H1 (cell line): ENCODE measurements at regions not wholly inside any gene's neighbourhood (a gene's known extent, or its start where the extent isn't known, plus 50 kb on each side); places are given as distances from the start of the nearest gene placed in this dataset.

Source experiments
- CTCF ChIA-PET: fragments of 300-600 bp; sonication (Branson Sonifier 250); formaldehyde crosslinking; loops from one replicate; lab custom pipeline; 2021; ENCODE audit not compliant: partially characterized antibody; lab: Charles Lee
- POLR2A ChIA-PET: fragments of 300-600 bp; sonication (Branson Sonifier 250); formaldehyde crosslinking; loops from one replicate; lab custom pipeline; 2021; ENCODE audit warnings: inconsistent platforms; ENCODE audit not compliant: partially characterized antibody; lab: Charles Lee
- DNase-seq, 2 experiments: peaks; one replicate each; pipeline versions ENCODE4 v3.0.0 to v3.0.0-alpha.2; 2010 to 2022; ENCODE audit warnings: low spot score in 2 of 2, low read depth in 1 of 2, mixed read lengths in 1 of 2
- FAIRE-seq: peaks from 2 replicates; lab custom pipeline; 2011; peaks lifted over from hg19 to GRCh38; lab: Jason Lieb, UNC
- H2AFZ ChIP-seq: 2 replicates; pipeline ENCODE4 v1.8.1; 2012; ENCODE audit warnings: low read length, inconsistent platforms
- H2AK5ac ChIP-seq: 2 replicates; pipeline ENCODE4 v1.6.1; 2013; ENCODE audit warnings: low read depth, low read length
- H2BK120ac ChIP-seq: replicated peaks from 2 replicates; pipeline ENCODE3; 2013; ENCODE audit warnings: low read depth, low read length, inconsistent platforms
- H2BK12ac ChIP-seq: 2 replicates; pipeline ENCODE4 v1.6.1; 2013; ENCODE audit warnings: low read depth, low read length
- H2BK15ac ChIP-seq: 2 replicates; pipeline ENCODE4 v1.6.1; 2013; ENCODE audit warnings: low read length
- H2BK20ac ChIP-seq: 2 replicates; pipeline ENCODE4 v1.6.1; 2013; ENCODE audit warnings: low read length
- H2BK5ac ChIP-seq: 2 replicates; pipeline ENCODE4 v1.6.1; 2013; ENCODE audit warnings: low read depth, low read length
- H3K14ac ChIP-seq: 2 replicates; pipeline ENCODE4 v1.6.1; 2013; ENCODE audit warnings: inconsistent platforms; ENCODE audit not compliant: insufficient read length
- H3K18ac ChIP-seq: 2 replicates; pipeline ENCODE4 v1.6.1; 2013; ENCODE audit warnings: low read length; ENCODE audit errors: extremely low read depth
- H3K23ac ChIP-seq: 2 replicates; pipeline ENCODE4 v1.6.1; 2013; ENCODE audit warnings: inconsistent platforms; ENCODE audit not compliant: insufficient read length
- H3K23me2 ChIP-seq: 2 replicates; pipeline ENCODE4 v1.6.1; 2013; ENCODE audit warnings: low read depth, low read length
- H3K27ac ChIP-seq: 2 replicates; pipeline ENCODE4 v1.6.1; 2011; ENCODE audit warnings: low read depth, low read length, inconsistent platforms
- H3K27me3 ChIP-seq, 4 experiments: replicated peaks in 1 of 4; 1 replicate in 1 of 4; 2 replicates in 3 of 4; pipeline versions ENCODE4 v1.6.1 to v1.8.1; 2011 to 2013; ENCODE audit warnings: low read length in 3 of 4, mild to moderate bottlenecking in 3 of 4, inconsistent platforms in 2 of 4, mixed read lengths in 2 of 4, moderate library complexity in 1 of 4; ENCODE audit not compliant: control insufficient read depth in 3 of 4, insufficient read depth in 3 of 4; ENCODE audit errors: extremely low read depth in 1 of 4
- H3K36me3 ChIP-seq, 4 experiments: 2 replicates each; pipeline versions ENCODE4 v1.6.1 to v1.8.1; 2011 to 2013; ENCODE audit warnings: mild to moderate bottlenecking in 4 of 4, low read length in 3 of 4, moderate library complexity in 2 of 4, control low read depth in 1 of 4, inconsistent platforms in 1 of 4; ENCODE audit not compliant: insufficient read depth in 4 of 4, control insufficient read depth in 2 of 4
- H3K4ac ChIP-seq: replicated peaks from 2 replicates; pipeline ENCODE3; 2013; ENCODE audit warnings: low read length, low read depth, mixed read lengths, inconsistent platforms; ENCODE audit not compliant: insufficient read length
- H3K4me1 ChIP-seq, 4 experiments: replicated peaks in 1 of 4; 1 replicate in 1 of 4; 2 replicates in 3 of 4; pipeline versions ENCODE4 v1.6.1 to v1.8.1; 2011 to 2013; ENCODE audit warnings: low read length in 3 of 4, inconsistent platforms in 2 of 4, mixed read lengths in 1 of 4; ENCODE audit not compliant: insufficient read depth in 4 of 4, control insufficient read depth in 3 of 4
- H3K4me2 ChIP-seq, 2 experiments: 2 replicates each; pipeline versions ENCODE4 v1.6.1 to v1.8.1; 2011 to 2013; ENCODE audit warnings: low read depth in 2 of 2, low read length in 2 of 2, control low read depth in 1 of 2, inconsistent platforms in 1 of 2, mild to moderate bottlenecking in 1 of 2; ENCODE audit not compliant: insufficient read depth in 1 of 2
- H3K4me3 ChIP-seq, 4 experiments: fragments of 200-600, 300-600 bp in 1 of 4; sonication (generic), shearing (Covaris generic), sonication (Bioruptor Twin) in 1 of 4; 2 replicates each; pipeline versions ENCODE4 v1.5.1 to v1.8.1; 2011 to 2016; ENCODE audit warnings: low read length in 4 of 4, low read depth in 3 of 4, control low read depth in 2 of 4, inconsistent platforms in 2 of 4, mild to moderate bottlenecking in 2 of 4, mixed read lengths in 1 of 4, moderate library complexity in 1 of 4; ENCODE audit not compliant: insufficient read depth in 2 of 4; ENCODE audit errors: extremely low read depth in 1 of 4
- H3K56ac ChIP-seq: replicated peaks from 2 replicates; pipeline ENCODE3; 2013; ENCODE audit warnings: low read depth, mild to moderate bottlenecking, mixed read lengths, low read length, inconsistent platforms; ENCODE audit not compliant: insufficient read length
- H3K79me1 ChIP-seq: 2 replicates; pipeline ENCODE4 v1.6.1; 2013; ENCODE audit warnings: low read depth, low read length, control low read depth
- H3K79me2 ChIP-seq, 2 experiments: 2 replicates each; pipeline versions ENCODE4 v1.6.1 to v1.8.1; 2012 to 2013; ENCODE audit warnings: low read length in 2 of 2, mild to moderate bottlenecking in 2 of 2, inconsistent platforms in 1 of 2; ENCODE audit not compliant: insufficient read depth in 2 of 2, control insufficient read depth in 1 of 2
- H3K9ac ChIP-seq, 4 experiments: replicated peaks in 1 of 4; 1 replicate in 1 of 4; 2 replicates in 3 of 4; pipeline versions ENCODE4 v1.6.1 to v1.8.1; 2011 to 2013; ENCODE audit warnings: low read depth in 3 of 4, low read length in 3 of 4, control low read depth in 2 of 4, mild to moderate bottlenecking in 2 of 4, moderate library complexity in 2 of 4, inconsistent platforms in 1 of 4; ENCODE audit errors: extremely low read depth in 1 of 4
- H3K9me3 ChIP-seq, 2 experiments: 2 replicates each; pipeline versions ENCODE4 v1.6.1 to v1.8.1; 2012 to 2013; ENCODE audit warnings: mild to moderate bottlenecking in 2 of 2, moderate library complexity in 2 of 2, control low read depth in 1 of 2, inconsistent platforms in 1 of 2, low read depth in 1 of 2, low read length in 1 of 2, mixed read lengths in 1 of 2; ENCODE audit not compliant: insufficient read depth in 2 of 2
- H4K20me1 ChIP-seq, 2 experiments: replicated peaks in 1 of 2; 2 replicates each; pipeline versions ENCODE3 to v1.8.1; 2011 to 2013; ENCODE audit warnings: inconsistent platforms in 2 of 2, low read length in 2 of 2, mild to moderate bottlenecking in 1 of 2; ENCODE audit not compliant: insufficient read depth in 2 of 2, control insufficient read depth in 1 of 2
- H4K5ac ChIP-seq: 2 replicates; pipeline ENCODE4 v1.6.1; 2013; ENCODE audit warnings: low read length, low read depth, mixed read lengths, inconsistent platforms; ENCODE audit not compliant: insufficient read length
- H4K8ac ChIP-seq: 2 replicates; pipeline ENCODE4 v1.8.0; 2013; ENCODE audit warnings: mild to moderate bottlenecking, moderate library complexity, low read length, inconsistent platforms; ENCODE audit not compliant: insufficient read depth; ENCODE audit errors: extremely low read depth
- H4K91ac ChIP-seq: replicated peaks from 2 replicates; pipeline ENCODE3; 2013; ENCODE audit warnings: low read length, mixed read lengths, inconsistent platforms; ENCODE audit not compliant: insufficient read length
- JUND ChIP-seq: IDR thresholded peaks from 2 replicates; pipeline ENCODE4 v1.6.1; 2011; ENCODE audit warnings: mild to moderate bottlenecking, improper control_type of control experiment, low read length
- NRF1 ChIP-seq: IDR thresholded peaks from 2 replicates; pipeline ENCODE4 v1.6.1; 2011; ENCODE audit warnings: mild to moderate bottlenecking, low read depth, low read length, improper control_type of control experiment
- TAF1 ChIP-seq: IDR thresholded peaks from 2 replicates; pipeline ENCODE4 v1.6.1; 2011; ENCODE audit warnings: mild to moderate bottlenecking, low read depth, low read length
- ZNF274 ChIP-seq: IDR thresholded peaks from 2 replicates; pipeline ENCODE4 v1.7.0; 2012; ENCODE audit warnings: low read length, borderline replicate concordance; ENCODE audit errors: extremely low read depth
- WGBS, 2 experiments: shearing (Covaris generic) in 1 of 2; methylation state at CpG; one replicate each; pipeline versions ENCODE4 v1.1.6 to v1.1.7; 2013 to 2015; ENCODE audit warnings: low lambda C conversion rate in 2 of 2, mixed read lengths in 2 of 2, inconsistent platforms in 1 of 2, low coverage in 1 of 2, missing lambda C conversion rate in 1 of 2; ENCODE audit not compliant: insufficient replicate concordance in 2 of 2, insufficient coverage in 1 of 2, insufficient read length in 1 of 2; ENCODE audit errors: extremely low coverage in 1 of 2, missing lambda C conversion rate in 1 of 2; 5-methylcytosine and 5-hydroxymethylcytosine counted together
- TF ChIP-seq, protein P1 (sequence below): IDR thresholded peaks from 2 replicates; pipeline ENCODE4 v1.6.1; 2011; ENCODE audit warnings: low read length, improper control_type of control experiment

DNA sequence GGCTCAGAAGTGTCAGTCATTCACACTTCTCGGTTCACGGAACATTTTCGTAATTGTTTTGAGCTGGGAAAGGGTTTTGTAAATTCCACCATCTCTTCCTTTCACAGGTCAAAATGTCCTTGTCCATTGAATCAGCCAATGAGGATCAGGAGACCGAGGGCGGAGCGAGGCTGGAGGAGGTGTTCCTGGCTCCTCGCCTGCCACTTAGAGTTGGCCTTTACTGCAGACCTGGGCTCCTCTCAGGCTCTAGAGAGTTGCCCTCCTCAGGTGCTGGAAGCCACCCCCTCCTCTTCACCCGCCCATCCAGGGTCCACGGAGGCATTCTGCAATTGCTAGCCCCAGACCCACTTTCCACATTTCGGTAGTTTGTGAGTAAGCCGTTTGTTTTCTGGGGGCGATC is 370.4 kb downstream of the IRS2 start:
- ChIA-PET CTCF (interaction anchor here (0.7 kb wide), 1 partner anchor 264 kb away, joined by 4 read pairs; no protein-coding TSS in a partner anchor), POLR2A (no interaction called here)
- H2BK120ac ChIP-seq = no peak overlapping the region
- H3K4me1 ChIP-seq = peaks cover 0 to 5% (median 3%) of the 10 kb centered on the region in 4 experiments; a peak in 2 of 7 replicates
- no peak overlapping the region for H3K27ac ChIP-seq
- no peak overlapping the region for H3K56ac ChIP-seq
- H3K9me3 ChIP-seq = no peaks in the 10 kb centered on the region
- no peak for TF ChIP-seq NRF1
- TF ChIP-seq TAF1 = no peak
- TF ChIP-seq, protein P1, sequence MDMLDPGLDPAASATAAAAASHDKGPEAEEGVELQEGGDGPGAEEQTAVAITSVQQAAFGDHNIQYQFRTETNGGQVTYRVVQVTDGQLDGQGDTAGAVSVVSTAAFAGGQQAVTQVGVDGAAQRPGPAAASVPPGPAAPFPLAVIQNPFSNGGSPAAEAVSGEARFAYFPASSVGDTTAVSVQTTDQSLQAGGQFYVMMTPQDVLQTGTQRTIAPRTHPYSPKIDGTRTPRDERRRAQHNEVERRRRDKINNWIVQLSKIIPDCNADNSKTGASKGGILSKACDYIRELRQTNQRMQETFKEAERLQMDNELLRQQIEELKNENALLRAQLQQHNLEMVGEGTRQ = no peak
- no peak for TF ChIP-seq JUND
- TF ChIP-seq ZNF274 = no peak
- peak overlapping the region; percentile 18; the same call in 1 of the 2 replicates for H4K8ac ChIP-seq
- peak overlapping the region; percentile 57; the same call in 1 of the 2 replicates for H2AFZ ChIP-seq
- no peaks in the 10 kb centered on the region for H3K79me1 ChIP-seq
- H4K5ac ChIP-seq = no peak overlapping the region
- H2BK12ac ChIP-seq = no peak overlapping the region
- no peak overlapping the region for H2BK5ac ChIP-seq
- H2BK20ac ChIP-seq = no peak overlapping the region
- WGBS, 2 experiments = 97% methylated on average over 12 of the region's 12 CpGs; no CpG with 5 or more reads in 1 of the 2 experiments
- no peak overlapping the region for H3K23ac ChIP-seq
- H3K18ac ChIP-seq = no peak overlapping the region
- no peak overlapping the region for H3K9ac ChIP-seq
- H2BK15ac ChIP-seq = no peak overlapping the region
- no peak overlapping the region for H3K4me3 ChIP-seq
- H3K79me2 ChIP-seq = no peaks in the 10 kb centered on the region
- H3K4ac ChIP-seq = no peak overlapping the region
- H4K20me1 ChIP-seq = no peaks in the 10 kb centered on the region
- DNase-seq = no peak
- no peak overlapping the region for H4K91ac ChIP-seq
- H3K14ac ChIP-seq = no peak overlapping the region
- no peak for FAIRE-seq
- H3K23me2 ChIP-seq = no peaks in the 10 kb centered on the region; the same call in 1 of the 2 replicates
- H3K27me3 ChIP-seq = no peaks in the 10 kb centered on the region
- no peak overlapping the region for H3K4me2 ChIP-seq
- H3K36me3 ChIP-seq = no peaks in the 10 kb centered on the region
- H2AK5ac ChIP-seq = no peak overlapping the region
